ENCODE measurements at regions not wholly inside any gene's neighbourhood (a gene's known extent, or its start where the extent isn't known, plus 50 kb on each side); places are given as distances from the start of the nearest gene placed in this dataset.
A peak's percentile ranks its signal among the peaks of the same experiment; 100 is the strongest.

- H3K4me3 ChIP-seq (replicated peaks in 1 of 2; ENCODE audit: low read depth in 2 of 2, low read length in 2 of 2) = no peak overlapping the region
- no peak for TF ChIP-seq CTCF (IDR thresholded peaks at IDR 0.05; ENCODE audit: low read depth, low read length)
- peak; percentile 87 to 91 for DNase-seq (ENCODE audit: low read depth in 2 of 2)
Observed at GRCh38 chr6:113433335-113433991, 423.7 kb upstream of the MARCKS start.

GRCh38 chr6:113434641-113435040 is 422.5 kb upstream of the MARCKS start:
- H3K4me3 ChIP-seq (replicated peaks in 1 of 2; ENCODE audit: low read depth in 2 of 2, low read length in 2 of 2) = no peak overlapping the region
- no peak for TF ChIP-seq CTCF (IDR thresholded peaks at IDR 0.05; ENCODE audit: low read depth, low read length)
- no peak for DNase-seq (ENCODE audit: low read depth in 2 of 2)

- no peak overlapping the region for H3K4me3 ChIP-seq (replicated peaks in 1 of 2; ENCODE audit: low read depth in 2 of 2, low read length in 2 of 2)
- DNase-seq (ENCODE audit: low read depth in 2 of 2) = no peak
- no peak for TF ChIP-seq CTCF (IDR thresholded peaks at IDR 0.05; ENCODE audit: low read depth, low read length)
Observed at GRCh38 chr6:113437566-113437965, 419.6 kb upstream of the MARCKS start.

- TF ChIP-seq CTCF (IDR thresholded peaks at IDR 0.05; ENCODE audit: low read depth, low read length) = no peak
- H3K4me3 ChIP-seq (replicated peaks in 1 of 2; ENCODE audit: low read depth in 2 of 2, low read length in 2 of 2) = no peak overlapping the region
- DNase-seq (ENCODE audit: low read depth in 2 of 2) = no peak
Observed at GRCh38 chr6:113439866-113440265, 417.3 kb upstream of the MARCKS start.

GRCh38 chr6:113442040-113442439 is 415.1 kb upstream of the MARCKS start:
- H3K4me3 ChIP-seq (replicated peaks in 1 of 2; ENCODE audit: low read depth in 2 of 2, low read length in 2 of 2) = no peak overlapping the region
- DNase-seq (ENCODE audit: low read depth in 2 of 2) = no peak
- no peak for TF ChIP-seq CTCF (IDR thresholded peaks at IDR 0.05; ENCODE audit: low read depth, low read length)

GRCh38 chr6:113445201-113445600 is 411.9 kb upstream of the MARCKS start:
- no peak for DNase-seq (ENCODE audit: low read depth in 2 of 2)
- no peak overlapping the region for H3K4me3 ChIP-seq (replicated peaks in 1 of 2; ENCODE audit: low read depth in 2 of 2, low read length in 2 of 2)
- TF ChIP-seq CTCF (IDR thresholded peaks at IDR 0.05; ENCODE audit: low read depth, low read length) = no peak

Data from cardiac fibroblast (primary cell).